SK-N-SH (cell line): ENCODE measurements at regions not wholly inside any gene's neighbourhood (a gene's known extent, or its start where the extent isn't known, plus 50 kb on each side); places are given as distances from the start of the nearest gene placed in this dataset.

Experiments
- CTCF ChIP-seq: fragments of 200-600 bp; sonication (generic); IDR thresholded peaks from 2 replicates; pipeline ENCODE4 v1.6.1; 2017; ENCODE audit warnings: antibody characterized with exemption, mild to moderate bottlenecking, moderate library complexity
- ELF1 ChIP-seq: IDR thresholded peaks from 2 replicates; pipeline ENCODE4 v1.4.0; 2012
- EP300 ChIP-seq, 2 experiments: IDR thresholded peaks; 2 replicates each; pipeline versions ENCODE4 v1.4.0 to v1.6.1; 2012; ENCODE audit warnings: borderline replicate concordance in 1 of 2, low read depth in 1 of 2, low read length in 1 of 2
- EZH2phosphoT487 ChIP-seq: fragments of 200-600 bp; sonication (generic); IDR thresholded peaks from 2 replicates; pipeline ENCODE4 v1.6.1; 2017; ENCODE audit warnings: low read depth, mixed run types, mild to moderate bottlenecking, antibody characterized with exemption, moderate library complexity, borderline replicate concordance
- FOXM1 ChIP-seq: IDR thresholded peaks from 2 replicates; pipeline ENCODE4 v1.4.0; 2012; ENCODE audit warnings: low read depth, mild to moderate bottlenecking
- JUND ChIP-seq: IDR thresholded peaks from 2 replicates; pipeline ENCODE4 v1.4.0; 2012
- MAX ChIP-seq: IDR thresholded peaks from 2 replicates; pipeline ENCODE4 v1.4.0; 2012; ENCODE audit warnings: low read depth
- MEF2A ChIP-seq: IDR thresholded peaks from 2 replicates; pipeline ENCODE4 v1.4.0; 2012; ENCODE audit warnings: low read depth, borderline replicate concordance
- NRF1 ChIP-seq: IDR thresholded peaks from 2 replicates; pipeline ENCODE4 v1.6.1; 2012; ENCODE audit warnings: low read depth, mild to moderate bottlenecking, low read length
- POLR2AphosphoS5 ChIP-seq: IDR thresholded peaks from 2 replicates; pipeline ENCODE4 v1.6.1; 2012; ENCODE audit warnings: low read depth, low read length
- REST ChIP-seq: IDR thresholded peaks from 2 replicates; pipeline ENCODE4 v1.6.1; 2012; ENCODE audit warnings: mild to moderate bottlenecking, low read depth, low read length, moderate library complexity
- RFX5 ChIP-seq: IDR thresholded peaks from 2 replicates; pipeline ENCODE4 v1.6.1; 2012; ENCODE audit warnings: mild to moderate bottlenecking, improper control_type of control experiment, low read length
- TAF1 ChIP-seq: IDR thresholded peaks from 2 replicates; pipeline ENCODE4 v1.6.1; 2012; ENCODE audit warnings: low read depth, mild to moderate bottlenecking, low read length, moderate library complexity, borderline replicate concordance
- USF2 ChIP-seq: fragments of 150-350 bp; IDR thresholded peaks from 2 replicates; pipeline ENCODE4 v1.6.1; 2017; ENCODE audit warnings: antibody characterized with exemption, low read length, low read depth, borderline replicate concordance

GRCh38 chr11:15640318-15640717, 525.6 kb downstream of the INSC start:
- TF ChIP-seq CTCF (no peak), FOXM1 (no peak), TAF1 (no peak), MAX (no peak), JUND (no peak), NRF1 (no peak), EP300 (IDR thresholded peaks at IDR 0.05; ENCODE audit: borderline replicate concordance in 1 of 2, low read depth in 1 of 2, low read length in 1 of 2) (no peak), REST (no peak), EZH2phosphoT487 (no peak), POLR2AphosphoS5 (no peak), USF2 (no peak), ELF1 (no peak), RFX5 (no peak), MEF2A (no peak)
